ENCODE measurements at regions not wholly inside any gene's neighbourhood (a gene's known extent, or its start where the extent isn't known, plus 50 kb on each side); places are given as distances from the start of the nearest gene placed in this dataset.

GRCh38 chr14:86897704-86898513 is 1095.1 kb downstream of the GALC start:
- no peak overlapping the region for H3K4me3 ChIP-seq (ENCODE audit: low read depth, low read length, poor library complexity, severe bottlenecking)
- intact Hi-C loops (cut with micrococcal nuclease; ENCODE audit: unreplicated experiment), result no loop called here
- peaks cover 1% of the 10 kb centered on the region for H3K9me3 ChIP-seq (ENCODE audit: low read depth, low read length, poor library complexity, severe bottlenecking)
- no peak overlapping the region for H3K27ac ChIP-seq (ENCODE audit: low read depth, low read length, poor library complexity, severe bottlenecking)
- no peaks in the 10 kb centered on the region for H3K36me3 ChIP-seq (ENCODE audit: insufficient read depth, low read length, poor library complexity, severe bottlenecking)
- H3K27me3 ChIP-seq (replicated peaks; ENCODE audit: insufficient read depth, low read depth, low read length, poor library complexity), result no peaks in the 10 kb centered on the region
- no peaks in the 10 kb centered on the region for H3K4me1 ChIP-seq (ENCODE audit: insufficient read depth, low read length, poor library complexity, severe bottlenecking)
- POLR2A ChIA-PET (ENCODE audit: low non-redundant PET), result no interaction called here
- no TSS peak for BruUV-seq (replicated peaks)
- CTCF ChIA-PET, result no interaction called here
- no peak for DNase-seq (ENCODE audit: low spot score)
- TF ChIP-seq CTCF (conservative IDR thresholded peaks at IDR 0.05; ENCODE audit: low read depth, low read length) (no peak), EZH2 (IDR thresholded peaks at IDR 0.05; ENCODE audit: borderline replicate concordance, low read depth, low read length, poor library complexity, severe bottlenecking) (no peak)

- ChIA-PET CTCF (no interaction called here), POLR2A (ENCODE audit: low non-redundant PET) (no interaction called here)
Observed at GRCh38 chr14:86897224-86897623, 1095.8 kb downstream of the GALC start.

GRCh38 chr14:86896701-86897100 is 1096.3 kb downstream of the GALC start:
- ChIA-PET CTCF (no interaction called here), POLR2A (ENCODE audit: low non-redundant PET) (no interaction called here)
- Histone ChIP-seq H3K36me3 (ENCODE audit: insufficient read depth, low read length, poor library complexity, severe bottlenecking) (no peaks in the 10 kb centered on the region), H3K4me1 (ENCODE audit: insufficient read depth, low read length, poor library complexity, severe bottlenecking) (no peaks in the 10 kb centered on the region), H3K4me3 (ENCODE audit: low read depth, low read length, poor library complexity, severe bottlenecking) (no peak overlapping the region), H3K27ac (ENCODE audit: low read depth, low read length, poor library complexity, severe bottlenecking) (no peak overlapping the region), H3K9me3 (ENCODE audit: low read depth, low read length, poor library complexity, severe bottlenecking) (no peaks in the 10 kb centered on the region), H3K27me3 (replicated peaks; ENCODE audit: insufficient read depth, low read depth, low read length, poor library complexity) (no peaks in the 10 kb centered on the region)
- BruUV-seq (replicated peaks), result no TSS peak
- intact Hi-C loops (cut with micrococcal nuclease; ENCODE audit: unreplicated experiment), result no loop called here
- DNase-seq (ENCODE audit: low spot score), result no peak
- TF ChIP-seq EZH2 (IDR thresholded peaks at IDR 0.05; ENCODE audit: borderline replicate concordance, low read depth, low read length, poor library complexity, severe bottlenecking) (no peak), CTCF (conservative IDR thresholded peaks at IDR 0.05; ENCODE audit: low read depth, low read length) (no peak)

More at GRCh38 chr14:86897224-86897623, 1095.8 kb downstream of the GALC start:
- no TSS peak for BruUV-seq (replicated peaks)
- H3K27ac ChIP-seq (ENCODE audit: low read depth, low read length, poor library complexity, severe bottlenecking), result no peak overlapping the region
- H3K4me1 ChIP-seq (ENCODE audit: insufficient read depth, low read length, poor library complexity, severe bottlenecking), result no peaks in the 10 kb centered on the region
- TF ChIP-seq EZH2 (IDR thresholded peaks at IDR 0.05; ENCODE audit: borderline replicate concordance, low read depth, low read length, poor library complexity, severe bottlenecking) (no peak), CTCF (conservative IDR thresholded peaks at IDR 0.05; ENCODE audit: low read depth, low read length) (no peak)
- no peak overlapping the region for H3K4me3 ChIP-seq (ENCODE audit: low read depth, low read length, poor library complexity, severe bottlenecking)
- no peaks in the 10 kb centered on the region for H3K36me3 ChIP-seq (ENCODE audit: insufficient read depth, low read length, poor library complexity, severe bottlenecking)
- H3K9me3 ChIP-seq (ENCODE audit: low read depth, low read length, poor library complexity, severe bottlenecking), result no peaks in the 10 kb centered on the region
- DNase-seq (ENCODE audit: low spot score), result no peak
- H3K27me3 ChIP-seq (replicated peaks; ENCODE audit: insufficient read depth, low read depth, low read length, poor library complexity), result no peaks in the 10 kb centered on the region
- intact Hi-C loops (cut with micrococcal nuclease; ENCODE audit: unreplicated experiment), result no loop called here
